ENCODE measurements at regions not wholly inside any gene's neighbourhood (a gene's known extent, or its start where the extent isn't known, plus 50 kb on each side); places are given as distances from the start of the nearest gene placed in this dataset.

DNA sequence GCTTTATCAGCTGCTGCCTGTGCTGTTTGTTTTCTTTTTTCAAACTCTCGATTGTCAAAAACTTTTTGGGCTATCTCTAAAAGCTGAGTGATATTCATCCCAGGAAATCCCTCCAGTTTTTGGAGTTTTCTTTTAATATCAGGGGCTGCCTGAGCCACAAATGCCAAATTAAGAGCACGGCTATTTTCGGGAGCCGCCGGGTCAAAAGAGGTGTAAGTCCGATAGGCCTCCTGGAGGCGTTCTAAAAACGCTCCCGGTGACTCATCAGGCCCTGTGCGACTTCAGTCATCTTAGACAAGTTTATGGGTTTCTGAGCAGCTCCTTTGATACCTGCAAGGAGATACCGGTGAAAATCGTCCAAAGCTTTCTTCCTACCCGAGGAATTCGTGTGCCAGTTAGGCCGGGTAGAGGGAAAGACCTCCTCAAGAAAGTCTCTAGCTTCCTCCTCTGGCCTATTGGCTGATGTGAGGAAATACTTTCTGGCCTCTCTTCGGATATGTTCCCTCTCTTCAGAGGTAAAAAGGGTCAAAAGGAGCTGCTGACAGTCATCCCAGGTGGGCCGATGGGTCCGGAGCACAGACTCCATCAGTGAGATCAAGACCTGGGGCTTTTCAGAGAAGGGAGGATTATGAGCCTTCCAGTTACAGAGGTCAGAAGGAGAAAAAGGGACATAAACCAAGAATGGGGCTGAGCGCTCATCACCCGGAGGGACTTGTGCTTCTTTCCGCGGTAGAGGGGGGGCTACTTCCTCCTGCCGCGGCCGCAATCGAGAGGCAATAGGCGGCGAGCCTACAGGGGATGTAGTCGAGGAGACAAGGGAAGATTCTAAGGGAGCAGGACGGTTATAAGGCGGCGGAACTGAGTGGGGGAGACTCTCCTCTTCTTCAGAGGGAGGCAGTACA lies 151.1 kb downstream of the TRIM27 start:
- H3K27me3 ChIP-seq (ENCODE audit: low read depth) = peaks cover 100% of the 10 kb centered on the region
- no peaks in the 10 kb centered on the region for H3K4me1 ChIP-seq
- no peak overlapping the region for H3K27ac ChIP-seq
- DNase-seq = no peak
- intact Hi-C loops (cut with DNase I) = no loop called here
- no peaks in the 10 kb centered on the region for H3K9me3 ChIP-seq
- TF ChIP-seq, protein P1, sequence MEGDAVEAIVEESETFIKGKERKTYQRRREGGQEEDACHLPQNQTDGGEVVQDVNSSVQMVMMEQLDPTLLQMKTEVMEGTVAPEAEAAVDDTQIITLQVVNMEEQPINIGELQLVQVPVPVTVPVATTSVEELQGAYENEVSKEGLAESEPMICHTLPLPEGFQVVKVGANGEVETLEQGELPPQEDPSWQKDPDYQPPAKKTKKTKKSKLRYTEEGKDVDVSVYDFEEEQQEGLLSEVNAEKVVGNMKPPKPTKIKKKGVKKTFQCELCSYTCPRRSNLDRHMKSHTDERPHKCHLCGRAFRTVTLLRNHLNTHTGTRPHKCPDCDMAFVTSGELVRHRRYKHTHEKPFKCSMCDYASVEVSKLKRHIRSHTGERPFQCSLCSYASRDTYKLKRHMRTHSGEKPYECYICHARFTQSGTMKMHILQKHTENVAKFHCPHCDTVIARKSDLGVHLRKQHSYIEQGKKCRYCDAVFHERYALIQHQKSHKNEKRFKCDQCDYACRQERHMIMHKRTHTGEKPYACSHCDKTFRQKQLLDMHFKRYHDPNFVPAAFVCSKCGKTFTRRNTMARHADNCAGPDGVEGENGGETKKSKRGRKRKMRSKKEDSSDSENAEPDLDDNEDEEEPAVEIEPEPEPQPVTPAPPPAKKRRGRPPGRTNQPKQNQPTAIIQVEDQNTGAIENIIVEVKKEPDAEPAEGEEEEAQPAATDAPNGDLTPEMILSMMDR (IDR thresholded peaks at IDR 0.05) = no peak
- no peak for ATAC-seq
- no peak overlapping the region for H3K4me3 ChIP-seq
- no peaks in the 10 kb centered on the region for H3K36me3 ChIP-seq

DNA sequence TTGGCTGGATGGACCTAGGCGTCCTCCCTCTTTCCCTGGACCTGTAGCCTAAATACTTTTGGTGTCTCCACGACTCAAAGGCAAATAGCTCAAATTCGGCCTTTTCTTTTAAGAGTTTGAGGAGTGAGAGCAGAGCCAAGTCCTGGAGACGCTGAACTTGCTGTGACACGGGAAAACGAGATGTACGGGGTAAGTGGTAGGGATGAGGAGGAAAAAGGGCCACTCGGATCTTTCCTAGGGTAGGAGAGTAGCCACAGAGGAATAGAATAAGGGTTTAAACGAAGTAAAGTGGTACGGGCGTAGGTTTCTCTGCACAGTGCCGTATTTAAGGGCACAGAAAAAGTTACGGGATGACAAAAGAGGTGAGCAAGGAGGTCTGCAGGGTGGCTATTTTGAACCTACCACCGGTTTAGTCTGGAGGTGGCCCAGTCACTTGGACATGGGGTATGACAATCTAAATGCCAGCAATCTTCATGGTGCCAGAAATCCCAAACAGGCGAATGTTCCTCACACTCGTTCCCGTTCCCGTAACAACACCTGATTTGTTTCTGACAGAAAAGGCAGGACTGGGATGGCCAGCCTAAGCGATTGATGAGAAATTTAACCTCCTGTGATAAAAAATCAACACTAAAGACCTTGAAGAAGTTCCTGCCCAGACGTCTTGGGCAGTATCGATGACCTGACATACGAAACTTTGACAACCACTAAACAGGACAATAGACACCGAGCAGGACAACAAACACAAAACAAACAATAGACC lies 149.3 kb downstream of the TRIM27 start:
- Histone ChIP-seq H3K27ac (no peak overlapping the region), H3K9me3 (no peaks in the 10 kb centered on the region), H3K27me3 (ENCODE audit: low read depth) (peaks cover 100% of the 10 kb centered on the region), H3K36me3 (no peaks in the 10 kb centered on the region), H3K4me3 (no peak overlapping the region), H3K4me1 (no peaks in the 10 kb centered on the region)
- no peak for DNase-seq
- intact Hi-C loops (cut with DNase I) = no loop called here
- ATAC-seq = no peak
- TF ChIP-seq, protein P1 (IDR thresholded peaks at IDR 0.05) = no peak

DNA sequence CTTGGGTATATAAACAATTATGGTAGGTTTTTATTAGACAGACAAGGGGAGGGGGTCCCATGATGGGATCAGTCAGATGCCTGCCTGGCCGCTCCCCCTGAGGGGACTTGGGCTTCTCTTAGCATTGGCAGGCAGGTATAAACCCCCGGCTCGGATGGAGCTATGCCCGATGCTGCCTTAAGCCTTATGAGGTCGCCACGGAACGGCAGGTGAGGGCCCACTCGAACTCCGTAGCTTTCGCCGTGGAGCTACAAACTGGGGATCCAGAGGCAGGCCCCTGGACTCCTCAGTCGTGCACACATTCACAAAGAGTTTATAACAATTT lies 148.8 kb downstream of the TRIM27 start:
- DNase-seq (no peak), ATAC-seq (no peak)
- intact Hi-C loops (cut with DNase I) = no loop called here
- TF ChIP-seq, protein P1 (IDR thresholded peaks at IDR 0.05) = no peak
- H3K36me3 ChIP-seq = no peaks in the 10 kb centered on the region
- no peak overlapping the region for H3K27ac ChIP-seq
- no peaks in the 10 kb centered on the region for H3K9me3 ChIP-seq
- no peak overlapping the region for H3K4me3 ChIP-seq
- no peaks in the 10 kb centered on the region for H3K4me1 ChIP-seq
- H3K27me3 ChIP-seq (ENCODE audit: low read depth) = peaks cover 100% of the 10 kb centered on the region

DNA sequence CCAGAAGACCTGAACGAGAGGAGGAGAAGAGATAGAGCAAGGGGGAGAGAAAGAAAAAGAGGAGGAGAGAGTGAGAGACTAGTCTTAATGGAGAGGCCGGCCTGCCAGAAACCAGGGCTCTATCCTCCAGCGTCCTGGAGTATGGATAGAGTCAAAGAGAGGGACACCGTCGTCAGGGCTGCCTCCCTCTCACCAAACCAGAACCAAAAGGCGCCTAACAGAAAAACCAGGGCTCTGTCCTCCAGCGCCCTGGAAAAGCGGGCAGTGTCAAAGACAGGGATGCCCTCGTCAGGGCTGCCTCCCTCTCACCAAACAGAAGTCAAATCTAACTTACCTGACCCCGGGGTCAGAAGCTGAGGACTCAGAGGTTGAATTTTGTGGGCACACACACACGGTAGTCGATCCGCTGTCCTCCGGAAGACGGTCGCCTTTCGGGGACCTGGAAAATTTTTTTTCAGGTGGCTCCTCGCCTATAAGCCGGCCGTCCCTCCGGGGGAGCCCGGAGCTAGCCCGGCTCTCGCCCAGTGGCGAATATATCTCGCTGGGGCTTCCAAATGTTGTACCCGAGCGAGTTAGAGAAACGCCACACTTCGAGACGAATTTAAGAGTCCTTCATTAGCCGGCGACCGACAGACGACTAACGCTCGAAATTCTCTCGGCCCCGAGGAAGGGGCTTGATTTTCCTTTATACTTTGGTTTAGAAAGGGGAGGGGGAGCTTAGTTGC lies 148.2 kb downstream of the TRIM27 start:
- Histone ChIP-seq H3K4me3 (no peak overlapping the region), H3K4me1 (no peaks in the 10 kb centered on the region), H3K36me3 (no peaks in the 10 kb centered on the region), H3K27me3 (ENCODE audit: low read depth) (peaks cover 100% of the 10 kb centered on the region), H3K9me3 (no peaks in the 10 kb centered on the region), H3K27ac (no peak overlapping the region)
- ATAC-seq = no peak
- intact Hi-C loops (cut with DNase I) = no loop called here
- DNase-seq = no peak
- TF ChIP-seq, protein P1 (IDR thresholded peaks at IDR 0.05) = no peak

DNA sequence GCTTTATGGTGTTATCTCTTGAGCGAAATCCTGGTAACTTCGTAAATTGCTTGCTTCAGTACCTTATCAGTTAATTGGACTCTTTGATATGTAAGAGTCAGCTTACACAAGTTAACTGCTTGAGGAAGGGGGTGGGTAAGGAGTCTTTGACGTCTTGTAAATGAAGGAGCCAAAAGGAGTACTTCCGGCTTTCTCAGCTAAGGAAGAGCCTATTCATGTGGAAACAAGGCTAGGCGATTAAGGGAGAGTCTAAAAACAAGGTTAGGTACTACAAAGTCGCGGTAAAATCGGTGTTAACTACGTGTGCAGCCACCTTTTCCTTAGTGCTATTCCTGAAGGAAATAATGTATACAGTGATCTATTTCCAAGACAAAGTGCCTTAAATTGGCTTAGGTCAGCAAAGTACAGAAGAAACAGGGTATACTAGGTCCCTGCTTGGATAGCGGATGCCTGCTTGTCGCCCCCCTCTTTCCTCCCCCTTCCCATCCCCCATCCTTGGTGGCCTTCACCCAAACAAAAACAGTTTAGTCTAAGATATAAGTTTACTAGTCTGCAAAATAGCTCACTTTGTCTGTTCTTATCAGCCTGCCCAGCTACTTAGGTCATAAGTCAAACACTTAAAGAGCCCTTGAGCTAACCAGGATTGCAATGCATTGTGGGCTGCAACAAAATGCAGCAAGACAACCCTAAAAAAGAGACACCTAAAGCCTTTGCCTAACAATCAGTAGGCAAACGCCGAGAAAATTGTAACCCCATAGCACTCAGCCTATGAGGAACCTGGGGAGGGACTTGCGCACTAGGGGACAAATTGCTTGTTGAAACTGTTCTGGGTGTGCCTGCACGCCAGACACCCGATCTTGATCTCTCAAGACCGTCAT lies 147.3 kb downstream of the TRIM27 start:
- Histone ChIP-seq H3K27ac (no peak overlapping the region), H3K9me3 (no peaks in the 10 kb centered on the region), H3K4me1 (no peaks in the 10 kb centered on the region), H3K4me3 (no peak overlapping the region), H3K36me3 (no peaks in the 10 kb centered on the region), H3K27me3 (ENCODE audit: low read depth) (peaks cover 99% of the 10 kb centered on the region)
- TF ChIP-seq, protein P1 (IDR thresholded peaks at IDR 0.05) = no peak
- peak in 1 of 2 donors; percentile 37 for ATAC-seq
- intact Hi-C loops (cut with DNase I) = no loop called here
- no peak for DNase-seq

All from lower lobe of right lung (tissue), 2 donors.